Mucosa of descending colon (tissue), 3 donors: ENCODE measurements at regions not wholly inside any gene's neighbourhood (a gene's known extent, or its start where the extent isn't known, plus 50 kb on each side); places are given as distances from the start of the nearest gene placed in this dataset.

Experiments used
- ATAC-seq: fragments of 200-7000 bp; cut with Tn5 transposase; one replicate; pipeline ENCODE4 v1.9.1; 2020; ENCODE audit warnings: mild to moderate bottlenecking, moderate library complexity
- DNase-seq, 3 donors: peaks; one replicate each; pipeline ENCODE4 v3.0.0-alpha.2; 2020
- H3K36me3 ChIP-seq: fragments of 200-600 bp; one replicate; pipeline ENCODE4 v1.8.0; 2021; ENCODE audit warnings: low read depth, mild to moderate bottlenecking
- H3K4me1 ChIP-seq: fragments of 200-600 bp; one replicate; pipeline ENCODE4 v1.8.0; 2021; ENCODE audit warnings: low read depth, mild to moderate bottlenecking
- H3K4me3 ChIP-seq: fragments of 200-600 bp; one replicate; pipeline ENCODE4 v1.8.0; 2021; ENCODE audit warnings: mild to moderate bottlenecking
- H3K9me3 ChIP-seq: fragments of 200-600 bp; one replicate; pipeline ENCODE4 v1.8.0; 2021; ENCODE audit warnings: mild to moderate bottlenecking
- intact Hi-C, 2 donors: fragments of 100-400 bp; cut with DNase I in 1 of 2; cut with micrococcal nuclease in 1 of 2; formaldehyde crosslinking; loops; one replicate each; pipeline versions ENCODE4 v1.11.0 to v1.11.1; 2022; cut with DNase I, micrococcal nuclease
- TF ChIP-seq, protein P1 (sequence below): fragments of 200-600 bp; IDR thresholded peaks from one replicate; pipeline ENCODE4 v1.8.0; 2022; ENCODE audit warnings: antibody characterized with exemption, mild to moderate bottlenecking
- donor health status: DM: no; HTN: no; CAD: no; lungs with moderate emphysema.
- donor health status: DM: no; HTN: no; CAD: no.
- donor health status: DM: no; HTN: yes; CAD: no.

- Histone ChIP-seq H3K4me1 (no peaks in the 10 kb centered on the region), H3K9me3 (no peaks in the 10 kb centered on the region), H3K36me3 (no peaks in the 10 kb centered on the region), H3K4me3 (no peak overlapping the region)
- no peak for DNase-seq
- intact Hi-C loops, result no loop called here
- TF ChIP-seq, protein P1, sequence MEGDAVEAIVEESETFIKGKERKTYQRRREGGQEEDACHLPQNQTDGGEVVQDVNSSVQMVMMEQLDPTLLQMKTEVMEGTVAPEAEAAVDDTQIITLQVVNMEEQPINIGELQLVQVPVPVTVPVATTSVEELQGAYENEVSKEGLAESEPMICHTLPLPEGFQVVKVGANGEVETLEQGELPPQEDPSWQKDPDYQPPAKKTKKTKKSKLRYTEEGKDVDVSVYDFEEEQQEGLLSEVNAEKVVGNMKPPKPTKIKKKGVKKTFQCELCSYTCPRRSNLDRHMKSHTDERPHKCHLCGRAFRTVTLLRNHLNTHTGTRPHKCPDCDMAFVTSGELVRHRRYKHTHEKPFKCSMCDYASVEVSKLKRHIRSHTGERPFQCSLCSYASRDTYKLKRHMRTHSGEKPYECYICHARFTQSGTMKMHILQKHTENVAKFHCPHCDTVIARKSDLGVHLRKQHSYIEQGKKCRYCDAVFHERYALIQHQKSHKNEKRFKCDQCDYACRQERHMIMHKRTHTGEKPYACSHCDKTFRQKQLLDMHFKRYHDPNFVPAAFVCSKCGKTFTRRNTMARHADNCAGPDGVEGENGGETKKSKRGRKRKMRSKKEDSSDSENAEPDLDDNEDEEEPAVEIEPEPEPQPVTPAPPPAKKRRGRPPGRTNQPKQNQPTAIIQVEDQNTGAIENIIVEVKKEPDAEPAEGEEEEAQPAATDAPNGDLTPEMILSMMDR, result no peak
- no peak for ATAC-seq
Measured at GRCh38 chr10:27437775-27438174, 66.3 kb upstream of the RAB18 start.

- no peak overlapping the region for H3K4me3 ChIP-seq
- H3K4me1 ChIP-seq, result no peaks in the 10 kb centered on the region
- intact Hi-C loops, result no loop called here
- H3K9me3 ChIP-seq, result no peaks in the 10 kb centered on the region
- H3K36me3 ChIP-seq, result no peaks in the 10 kb centered on the region
- TF ChIP-seq, protein P1, result no peak
- DNase-seq (no peak), ATAC-seq (no peak)
Measured at GRCh38 chr10:27436710-27437109, 67.4 kb upstream of the RAB18 start.

- ATAC-seq (no peak), DNase-seq (no peak)
- Histone ChIP-seq H3K9me3 (no peaks in the 10 kb centered on the region), H3K36me3 (no peaks in the 10 kb centered on the region), H3K4me1 (no peaks in the 10 kb centered on the region), H3K4me3 (no peak overlapping the region)
- intact Hi-C loops, result no loop called here
- TF ChIP-seq, protein P1, result no peak
Measured at GRCh38 chr10:27433976-27434375, 70.1 kb upstream of the RAB18 start.

DNA sequence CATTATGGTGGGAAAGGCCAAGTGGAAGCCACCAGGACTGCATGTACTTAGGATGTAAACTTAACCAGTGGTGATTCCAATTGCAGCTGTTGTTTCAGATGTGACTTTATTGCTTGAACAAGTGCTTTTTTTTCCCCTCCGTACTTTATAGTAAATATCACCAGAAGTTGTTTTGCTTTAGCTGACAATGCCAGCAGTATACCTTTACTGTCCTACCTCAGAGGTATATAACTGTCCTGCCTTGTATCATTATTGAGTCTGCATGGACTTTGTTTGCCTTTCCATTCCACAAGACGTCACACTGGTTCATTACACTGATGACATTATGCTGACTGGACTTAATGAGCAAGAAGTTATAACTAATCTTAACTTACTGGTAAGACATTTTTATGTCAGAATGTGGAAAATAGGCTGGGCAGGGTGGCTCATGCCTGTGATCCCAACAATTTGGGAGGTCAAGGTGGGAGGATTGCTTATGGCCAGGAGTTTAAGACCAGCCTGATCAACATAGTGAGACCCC, 77.1 kb upstream of the RAB18 start:
- H3K4me3 ChIP-seq, result no peak overlapping the region
- TF ChIP-seq, protein P1, result no peak
- no peaks in the 10 kb centered on the region for H3K36me3 ChIP-seq
- ATAC-seq (no peak), DNase-seq (no peak)
- no peaks in the 10 kb centered on the region for H3K9me3 ChIP-seq
- H3K4me1 ChIP-seq, result no peaks in the 10 kb centered on the region
- intact Hi-C loops, result no loop called here

DNA sequence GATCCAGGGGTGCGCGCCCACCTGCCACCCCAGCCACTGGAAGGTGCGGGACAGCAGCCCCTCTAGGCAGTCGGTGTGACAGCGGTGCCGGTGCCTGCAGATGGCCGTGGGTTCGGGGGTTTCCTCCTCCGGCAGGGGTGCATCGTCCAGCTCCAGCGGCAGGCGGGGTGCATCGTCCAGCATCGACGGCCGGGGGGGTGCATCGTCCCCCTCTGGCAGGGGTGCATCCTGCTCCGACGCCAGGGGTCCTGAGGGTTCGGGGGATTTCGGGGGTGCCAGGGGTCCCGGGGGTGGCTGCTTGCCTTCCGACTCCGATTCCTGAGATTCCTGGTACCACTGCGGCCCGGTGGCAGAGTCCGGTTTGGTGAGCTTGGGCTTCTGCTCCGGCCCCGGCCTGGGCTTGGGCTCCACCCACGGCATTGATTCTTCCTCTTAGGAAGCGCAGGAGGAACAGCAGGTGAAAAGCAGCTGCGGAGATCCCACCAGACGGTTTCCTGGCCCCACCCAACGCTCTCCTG, 90.2 kb upstream of the RAB18 start:
- DNase-seq, result no peak

More for the DNA sequence above, 90.2 kb upstream of the RAB18 start:
- Histone ChIP-seq H3K9me3 (no peaks in the 10 kb centered on the region), H3K4me3 (no peak overlapping the region), H3K4me1 (no peaks in the 10 kb centered on the region), H3K36me3 (no peaks in the 10 kb centered on the region)
- TF ChIP-seq, protein P1, result no peak
- no peak for ATAC-seq
- intact Hi-C loops, result no loop called here
